K562 (cell line): ENCODE measurements at regions not wholly inside any gene's neighbourhood (a gene's known extent, or its start where the extent isn't known, plus 50 kb on each side); places are given as distances from the start of the nearest gene placed in this dataset.

Experiments
- BRF2 ChIP-seq: IDR thresholded peaks from 3 replicates; pipeline ENCODE4 v1.6.1; 2011; ENCODE audit warnings: borderline replicate concordance, mild to moderate bottlenecking; ENCODE audit not compliant: insufficient read length, insufficient read depth
- CHD4 ChIP-seq: fragments of 200-600 bp; sonication (generic); IDR thresholded peaks from 3 replicates; pipeline ENCODE4 v1.6.1; 2012; ENCODE audit warnings: low read depth, mild to moderate bottlenecking, mixed read lengths, low read length, inconsistent platforms; ENCODE audit not compliant: insufficient read depth, insufficient replicate concordance, poor library complexity, severe bottlenecking
- CTCF ChIP-seq, 3 experiments: IDR thresholded peaks in 2 of 3; conservative IDR thresholded peaks in 1 of 3; 2 replicates each; pipeline ENCODE4 v1.5.1; 2011 to 2012; ENCODE audit warnings: low read length in 3 of 3, mild to moderate bottlenecking in 3 of 3, control low read depth in 2 of 3, improper control_type of control experiment in 1 of 3, inconsistent platforms in 1 of 3, low read depth in 1 of 3, mixed read lengths in 1 of 3, moderate library complexity in 1 of 3; ENCODE audit not compliant: insufficient read depth in 2 of 3
- ELF1 ChIP-seq: fragments of 200-800 bp; sonication (Bioruptor generic); IDR thresholded peaks from 2 replicates; pipeline ENCODE4 v1.6.1; 2016; ENCODE audit warnings: missing genetic modification characterization, missing compliant biosample characterization
- KAT8 ChIP-seq: fragments of 450-650 bp; IDR thresholded peaks from 2 replicates; pipeline ENCODE4 v1.6.1; 2016; ENCODE audit warnings: low read depth, mild to moderate bottlenecking
- RAD51 ChIP-seq: fragments of 450-650 bp; IDR thresholded peaks from 2 replicates; pipeline ENCODE4 v1.7.1; 2016; ENCODE audit warnings: low read depth, mild to moderate bottlenecking, borderline replicate concordance
- STAT5B ChIP-seq: fragments of 250-450 bp; sonication (Bioruptor Pico); IDR thresholded peaks from 2 replicates; pipeline ENCODE4 v1.8.0; 2021; ENCODE audit warnings: mild to moderate bottlenecking, inconsistent platforms
- TOE1 ChIP-seq, 2 experiments: fragments of 450-650 bp in 1 of 2; sonication (generic) in 1 of 2; formaldehyde crosslinking in 1 of 2; IDR thresholded peaks; 2 replicates each; pipeline versions ENCODE4 v1.7.1 to v1.8.0; 2016 to 2022; ENCODE audit warnings: borderline replicate concordance in 2 of 2, mild to moderate bottlenecking in 2 of 2, antibody characterized with exemption in 1 of 2, inconsistent platforms in 1 of 2, low read depth in 1 of 2, missing genetic modification reagents in 1 of 2, moderate library complexity in 1 of 2
- ZNF124 ChIP-seq: sonication (generic); formaldehyde crosslinking; IDR thresholded peaks from 2 replicates; pipeline ENCODE4 v1.8.1; 2022; ENCODE audit warnings: missing genetic modification reagents
- TF ChIP-seq, protein P1 (sequence below): fragments of 450-650 bp; formaldehyde crosslinking; IDR thresholded peaks from 2 replicates; pipeline ENCODE4 v1.4.0; 2022; ENCODE audit warnings: missing genetic modification characterization

DNA sequence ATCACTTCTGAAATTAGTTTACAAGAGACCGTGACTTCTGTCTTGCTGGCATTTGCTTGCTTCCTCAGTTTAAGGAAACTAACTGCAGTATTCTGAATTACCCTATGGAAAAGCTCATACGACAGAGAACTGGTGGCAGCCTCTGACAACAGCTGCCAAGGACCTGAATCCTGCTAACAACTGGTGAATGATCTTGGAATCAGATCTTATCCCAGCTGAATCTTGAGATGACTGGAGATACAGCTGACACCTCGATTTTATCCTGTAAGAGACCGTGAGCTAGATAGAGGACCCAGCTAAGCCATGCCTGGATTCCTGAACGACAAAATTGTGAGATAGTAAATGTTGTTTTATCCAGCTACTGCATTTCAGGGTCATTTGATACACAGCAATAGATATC lies 202.3 kb downstream of the OGFRL1 start:
- TF ChIP-seq, protein P1, sequence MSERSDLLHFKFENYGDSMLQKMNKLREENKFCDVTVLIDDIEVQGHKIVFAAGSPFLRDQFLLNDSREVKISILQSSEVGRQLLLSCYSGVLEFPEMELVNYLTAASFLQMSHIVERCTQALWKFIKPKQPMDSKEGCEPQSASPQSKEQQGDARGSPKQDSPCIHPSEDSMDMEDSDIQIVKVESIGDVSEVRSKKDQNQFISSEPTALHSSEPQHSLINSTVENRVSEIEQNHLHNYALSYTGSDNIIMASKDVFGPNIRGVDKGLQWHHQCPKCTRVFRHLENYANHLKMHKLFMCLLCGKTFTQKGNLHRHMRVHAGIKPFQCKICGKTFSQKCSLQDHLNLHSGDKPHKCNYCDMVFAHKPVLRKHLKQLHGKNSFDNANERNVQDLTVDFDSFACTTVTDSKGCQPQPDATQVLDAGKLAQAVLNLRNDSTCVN (CRISPR knock-in tag) = no peak
- TF ChIP-seq ZNF124 = no peak
- TF ChIP-seq RAD51 = no peak
- no peak for TF ChIP-seq TOE1 (IDR thresholded peaks at IDR 0.05; ENCODE audit: borderline replicate concordance)
- no peak for TF ChIP-seq TOE1 (CRISPR knock-in tag; IDR thresholded peaks at IDR 0.05; ENCODE audit: borderline replicate concordance, low read depth)
- TF ChIP-seq ELF1 (tag) = no peak
- TF ChIP-seq CHD4 = no peak
- no peak for TF ChIP-seq KAT8
- TF ChIP-seq BRF2 = no peak
- no peak for TF ChIP-seq STAT5B (CRISPR knock-in tag)
- no peak for TF ChIP-seq CTCF (IDR thresholded peaks at IDR 0.05 in 2 of 3, conservative IDR thresholded peaks at IDR 0.05 in 1 of 3; ENCODE audit: insufficient read depth in 2 of 3, low read depth in 1 of 3, low read length in 3 of 3)
